ENCODE measurements at regions not wholly inside any gene's neighbourhood (a gene's known extent, or its start where the extent isn't known, plus 50 kb on each side); places are given as distances from the start of the nearest gene placed in this dataset.

GRCh38 chr1:82160903-82161302 lies 360.2 kb downstream of the ADGRL2 start:
- TF ChIP-seq POLR2A (IDR thresholded peaks at IDR 0.05; ENCODE audit: extremely low read depth, insufficient read length) (no peak), CTCF (IDR thresholded peaks at IDR 0.05; ENCODE audit: low read depth, low read length) (no peak), MAX (IDR thresholded peaks at IDR 0.05; ENCODE audit: low read depth, low read length) (no peak)

All from NB4 (cell line).